ENCODE measurements at regions not wholly inside any gene's neighbourhood (a gene's known extent, or its start where the extent isn't known, plus 50 kb on each side); places are given as distances from the start of the nearest gene placed in this dataset.
"Not testable (repeated sequence)": the region's sequence is repeated elsewhere in the genome, so short reads cannot be mapped to it uniquely, and the experiment has no call there.

DNA sequence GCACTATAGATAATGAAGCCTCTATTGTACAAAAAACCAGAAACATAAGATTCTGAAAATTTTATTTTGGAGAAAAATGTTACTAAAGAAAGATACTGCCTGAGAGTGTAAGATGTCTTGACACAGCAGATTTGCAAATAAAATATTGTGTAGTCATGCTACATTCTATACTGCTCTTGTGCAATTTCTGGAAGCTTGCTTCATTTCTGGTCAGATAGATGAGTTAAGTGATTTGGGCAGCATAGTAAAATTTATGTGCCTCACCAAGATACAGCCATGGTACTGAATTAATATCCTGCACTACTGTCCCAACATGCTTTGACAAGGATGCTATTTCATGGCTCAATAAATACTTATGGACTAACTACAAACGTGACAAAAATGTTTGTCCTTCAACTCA is 55.1 kb upstream of the STARD13 start:
- intact Hi-C loops (cut with micrococcal nuclease) = no loop called here

DNA sequence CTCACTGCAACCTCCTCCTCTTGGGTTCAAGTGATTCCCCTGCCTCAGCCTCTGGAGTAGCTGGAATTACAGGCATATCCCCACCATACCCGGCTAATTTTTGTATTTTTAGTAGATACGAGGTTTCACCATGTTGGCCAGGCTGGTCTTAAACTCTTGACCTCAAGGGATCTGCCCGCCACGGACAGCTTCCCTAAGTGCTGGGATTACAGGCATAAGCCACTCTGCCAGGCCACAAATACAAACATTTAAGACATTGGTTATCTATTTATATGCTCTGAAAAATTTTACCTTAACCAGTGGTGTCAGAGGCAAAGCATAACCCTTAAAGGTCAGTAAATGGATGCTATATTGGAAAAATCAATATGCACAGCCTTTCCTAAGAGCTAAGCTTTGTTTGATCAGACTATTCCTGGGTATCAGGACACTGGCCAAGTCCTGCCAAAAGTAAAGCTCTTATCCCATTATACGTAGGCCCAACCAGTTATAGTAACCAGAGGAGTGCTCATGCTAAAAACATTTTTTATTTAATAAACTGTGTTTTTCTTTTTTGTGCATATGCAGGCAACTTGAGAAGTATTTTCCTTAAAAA is 56.4 kb upstream of the STARD13 start:
- intact Hi-C loops (cut with micrococcal nuclease) = no loop called here

DNA sequence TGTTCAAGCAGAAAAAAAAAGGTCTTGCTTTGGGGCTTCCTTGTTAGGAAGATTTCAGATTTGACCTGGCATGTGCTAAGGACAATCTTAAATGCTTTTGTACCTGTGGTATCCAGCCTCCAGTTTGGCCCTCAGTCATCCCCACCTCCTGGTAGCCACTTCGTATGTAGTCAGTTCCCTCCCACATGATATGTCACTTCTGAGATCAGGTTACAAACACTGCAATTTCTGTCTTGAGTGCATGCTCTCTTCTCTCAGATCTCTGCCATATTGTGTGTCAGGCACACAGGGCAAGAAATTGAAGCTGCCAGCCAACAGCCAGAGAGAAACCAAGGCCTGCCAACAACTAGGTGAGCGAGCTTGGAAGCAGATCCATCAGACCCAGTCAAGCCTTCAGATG is 60.3 kb upstream of the STARD13 start:
- intact Hi-C loops (cut with micrococcal nuclease) = no loop called here

DNA sequence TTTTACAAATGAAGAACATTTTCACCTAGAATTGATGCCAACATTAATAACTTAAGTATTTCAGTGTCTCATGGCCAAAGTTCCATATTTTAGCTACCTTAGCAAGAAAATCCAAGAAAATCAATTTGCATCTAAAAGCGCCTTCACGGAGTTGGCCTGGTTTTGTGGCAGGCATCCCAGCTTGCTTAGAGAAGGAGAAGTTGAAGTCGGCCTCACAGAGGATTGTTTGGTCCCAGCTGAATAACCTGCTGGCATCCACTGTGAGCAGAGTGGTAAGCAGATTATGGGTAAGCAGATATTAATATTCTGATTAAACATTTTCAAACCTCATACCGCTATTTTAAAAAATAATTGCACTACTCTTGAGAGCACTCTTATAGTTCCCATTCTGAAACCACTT is 62.3 kb upstream of the STARD13 start:
- intact Hi-C loops (cut with micrococcal nuclease) = no loop called here

DNA sequence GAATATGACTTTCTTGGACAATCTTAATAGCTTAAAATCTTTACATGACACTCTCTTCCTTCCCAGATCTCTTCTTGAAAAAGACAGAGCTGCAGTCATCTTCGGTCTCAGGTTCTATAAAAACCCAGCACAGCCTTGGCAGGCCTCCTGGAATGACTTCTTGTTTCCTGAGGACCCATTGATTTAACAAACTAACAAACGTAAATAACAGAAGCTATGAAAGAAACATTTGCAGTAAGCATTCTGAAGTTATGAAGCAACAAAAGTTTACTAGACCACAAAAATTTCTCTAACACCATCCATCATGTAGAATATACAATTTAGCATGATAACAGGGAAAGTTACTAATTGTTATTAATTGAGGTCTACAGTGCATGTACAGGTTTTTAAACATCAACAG is 62.8 kb upstream of the STARD13 start:
- intact Hi-C loops (cut with micrococcal nuclease) = no loop called here

DNA sequence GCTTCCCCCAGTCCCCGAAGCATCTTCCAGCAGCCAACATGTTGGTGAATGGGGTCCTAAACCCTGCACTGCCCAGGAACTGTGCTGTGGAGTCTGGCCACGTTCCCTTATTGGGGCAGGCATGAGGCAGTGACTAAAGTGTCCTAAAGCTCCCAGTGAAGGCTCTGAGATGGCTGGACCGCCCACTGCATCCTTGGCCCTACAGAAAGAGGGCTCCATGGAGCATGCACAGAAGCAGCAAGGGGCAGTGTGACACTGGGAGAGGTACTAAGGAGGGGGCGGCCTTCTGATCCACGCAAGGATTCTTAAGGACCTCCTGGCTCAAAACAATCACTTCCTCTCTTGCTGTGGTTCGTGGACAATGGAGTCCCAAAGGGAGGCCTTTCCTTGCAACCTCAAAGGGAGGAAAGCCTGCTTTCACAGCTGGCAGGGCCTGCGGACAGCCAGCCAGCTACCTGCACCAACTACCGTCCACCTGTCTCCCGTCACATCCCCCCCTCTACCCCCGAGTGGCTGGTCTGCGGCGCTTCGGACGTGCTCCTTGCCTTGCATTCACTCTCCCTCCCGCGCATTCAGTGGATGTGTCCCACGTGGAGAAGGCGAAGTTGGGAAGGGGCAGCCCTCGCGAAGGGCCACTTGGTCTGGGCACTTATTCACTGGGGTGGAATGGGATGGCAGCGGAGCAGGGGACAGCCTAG is 63.9 kb upstream of the STARD13 start:
- intact Hi-C loops (cut with micrococcal nuclease) = no loop called here

DNA sequence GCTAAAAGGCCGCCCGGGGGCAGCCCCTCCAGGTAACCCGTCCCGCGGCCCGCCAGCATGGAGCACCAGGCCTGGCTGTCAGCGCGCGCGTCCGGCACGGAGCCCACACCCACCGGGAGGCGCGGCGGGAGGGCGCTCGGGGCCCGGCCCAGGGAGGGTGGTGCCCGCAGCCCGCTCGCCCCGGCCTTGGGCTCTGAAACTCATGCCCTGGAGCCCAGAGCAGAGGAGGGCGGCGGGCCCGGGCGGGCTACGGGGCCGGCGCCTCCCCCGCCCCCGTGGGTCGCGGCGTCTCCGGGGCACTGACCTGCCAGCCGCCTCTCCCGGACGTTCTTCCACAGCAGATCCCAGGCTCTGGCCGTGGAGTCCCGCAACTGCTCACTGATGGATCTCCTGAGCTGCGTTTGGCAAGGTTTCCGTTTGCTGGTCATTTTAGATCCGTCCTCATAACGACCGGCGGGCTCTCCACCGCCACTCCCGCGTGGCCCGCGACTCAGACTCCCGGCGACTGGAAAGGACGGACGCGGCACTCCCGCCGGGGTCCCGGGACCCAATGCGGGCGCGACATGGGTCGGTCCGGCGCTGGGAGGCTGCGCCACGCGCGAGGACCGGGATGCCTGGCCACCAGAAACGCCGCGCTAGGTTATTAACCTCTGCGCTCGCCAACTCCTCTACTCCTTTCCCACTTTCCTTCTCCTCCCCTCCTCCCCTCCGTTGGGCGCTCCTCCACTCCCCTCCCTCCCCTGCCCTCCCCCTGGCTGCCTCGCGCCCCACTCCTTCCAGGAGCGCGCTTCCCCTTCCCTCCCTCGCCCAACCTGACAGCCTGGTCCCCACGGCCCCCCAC is 64.7 kb upstream of the STARD13 start:
- intact Hi-C loops (cut with micrococcal nuclease) = no loop called here

DNA sequence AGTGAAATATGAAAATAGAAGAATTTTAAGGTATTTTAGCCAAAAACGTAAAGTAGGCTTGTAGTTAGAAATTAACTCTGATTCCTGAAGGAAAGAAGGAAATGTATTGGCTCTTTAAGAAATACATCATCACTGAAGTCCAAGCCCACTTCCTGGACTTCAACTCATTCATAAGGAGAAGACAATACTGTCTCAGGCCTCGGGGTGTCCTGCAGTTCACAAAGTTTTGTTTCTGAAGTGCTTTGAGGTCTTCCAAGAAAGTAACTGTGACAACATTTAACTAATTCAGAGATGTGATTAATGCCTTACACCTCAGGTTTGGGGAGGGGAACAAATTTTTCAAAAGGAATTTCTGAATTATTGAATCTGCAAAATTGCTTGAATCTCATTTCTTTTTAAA is 65.8 kb upstream of the STARD13 start:
- intact Hi-C loops (cut with micrococcal nuclease) = no loop called here

DNA sequence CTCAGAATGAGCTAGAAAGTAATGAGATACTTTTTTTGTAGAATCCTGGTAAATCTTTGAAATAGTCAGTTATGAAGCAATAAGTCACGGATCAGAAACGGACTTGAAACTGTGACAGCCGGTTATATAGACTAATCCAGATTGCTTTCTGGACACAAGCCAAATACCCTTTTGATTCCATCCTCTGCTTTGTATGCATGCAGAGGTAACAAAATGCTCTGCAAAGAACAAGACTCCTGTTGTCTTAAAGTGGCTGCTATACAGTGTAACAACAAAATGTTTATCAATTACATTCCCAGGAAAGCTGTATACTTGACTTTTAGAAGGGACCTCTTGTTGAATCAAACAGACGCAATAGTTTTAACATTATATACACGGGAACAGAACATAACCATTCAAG is 66.5 kb upstream of the STARD13 start:
- intact Hi-C loops (cut with micrococcal nuclease) = no loop called here

DNA sequence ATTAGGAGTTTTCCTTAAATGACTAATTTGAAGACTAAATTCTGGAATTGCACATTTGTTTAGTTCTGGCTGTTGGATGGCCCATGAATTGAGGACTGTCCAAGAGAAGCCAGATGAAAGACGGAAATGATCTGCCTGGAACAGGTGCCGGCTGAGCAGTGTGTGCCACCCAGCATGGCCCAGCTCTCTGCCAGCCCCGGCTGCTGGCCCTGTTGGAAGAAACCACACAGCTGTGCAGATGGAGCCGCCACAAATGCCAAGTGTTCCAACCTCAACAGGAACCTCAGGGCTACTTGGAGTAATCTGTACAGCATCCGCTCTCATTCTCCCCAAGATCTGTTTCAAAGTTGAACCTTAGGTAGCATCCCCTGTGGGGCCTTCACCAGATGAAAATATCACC is 67.0 kb upstream of the STARD13 start:
- intact Hi-C loops (cut with micrococcal nuclease) = no loop called here

DNA sequence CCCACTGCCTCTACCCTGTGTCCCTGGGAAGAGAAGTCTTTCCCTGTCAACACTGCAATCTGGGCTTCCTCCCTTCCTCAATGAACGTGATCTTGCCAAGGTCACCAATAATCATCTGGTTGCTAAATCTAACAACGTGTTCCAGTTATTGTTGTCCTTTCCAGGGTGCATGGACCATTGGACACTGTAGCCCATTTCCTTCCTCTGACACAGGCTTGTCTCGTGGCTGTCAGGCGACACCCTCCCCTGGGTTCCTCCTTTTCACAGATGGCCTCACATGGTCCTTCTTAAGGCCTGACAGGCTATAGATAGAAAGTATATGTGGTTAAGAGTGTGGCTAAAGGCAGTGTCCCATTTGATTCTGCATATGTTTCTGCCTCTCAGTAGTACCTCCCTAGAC is 67.7 kb upstream of the STARD13 start:
- intact Hi-C loops (cut with micrococcal nuclease) = no loop called here

DNA sequence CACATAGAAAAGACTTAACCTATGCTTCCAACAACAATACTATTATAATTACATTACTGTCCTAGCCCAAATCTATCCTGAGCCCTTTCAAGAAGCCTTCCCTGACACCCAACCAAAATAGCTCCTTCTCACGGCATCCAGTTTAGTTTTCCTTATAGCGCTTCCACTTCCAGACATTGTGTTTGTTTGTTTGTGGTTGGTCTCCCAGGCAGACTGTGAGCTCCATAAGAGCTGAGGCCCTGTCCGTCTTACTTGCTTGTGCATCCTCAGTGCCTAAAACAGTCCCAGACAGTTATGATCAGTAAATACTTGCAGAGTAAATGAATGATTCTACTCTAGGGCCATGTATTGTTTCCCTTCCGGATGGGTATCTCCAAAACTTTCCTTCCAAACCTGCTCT is 68.1 kb upstream of the STARD13 start:
- intact Hi-C loops (cut with micrococcal nuclease) = no loop called here

DNA sequence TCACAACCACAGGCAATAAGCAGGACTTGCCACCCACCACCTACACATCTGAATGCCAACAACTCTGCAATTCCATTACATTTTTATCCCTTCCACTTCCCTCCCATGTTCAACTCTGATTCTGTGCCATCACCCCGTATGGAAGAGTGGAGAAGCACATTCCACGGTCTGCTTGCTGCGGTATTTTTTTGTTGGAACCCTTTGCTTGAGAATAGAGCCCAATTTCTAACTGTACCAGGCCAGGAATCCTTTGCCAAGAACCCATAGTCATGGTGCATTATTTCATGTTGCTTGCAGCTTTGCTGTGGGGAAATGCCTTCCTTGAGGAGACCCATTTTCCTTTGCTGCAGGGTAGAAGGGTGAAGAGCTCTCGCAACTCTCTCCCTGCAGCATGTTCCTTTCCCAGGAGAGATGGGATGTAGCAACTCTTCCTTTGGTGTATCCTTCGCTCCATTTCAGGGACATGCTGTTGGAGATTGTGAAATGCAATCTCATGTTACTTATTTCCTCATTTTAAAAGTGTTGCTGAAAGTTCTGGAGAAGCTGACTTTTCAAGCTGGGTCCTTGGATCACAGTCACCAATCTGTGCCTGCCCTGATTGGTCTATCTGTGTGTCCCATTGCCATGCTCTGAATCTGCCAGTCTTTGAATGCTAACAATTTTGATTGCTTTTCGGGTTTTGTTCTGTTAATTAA is 69.8 kb upstream of the STARD13 start:
- intact Hi-C loops (cut with micrococcal nuclease) = no loop called here

DNA sequence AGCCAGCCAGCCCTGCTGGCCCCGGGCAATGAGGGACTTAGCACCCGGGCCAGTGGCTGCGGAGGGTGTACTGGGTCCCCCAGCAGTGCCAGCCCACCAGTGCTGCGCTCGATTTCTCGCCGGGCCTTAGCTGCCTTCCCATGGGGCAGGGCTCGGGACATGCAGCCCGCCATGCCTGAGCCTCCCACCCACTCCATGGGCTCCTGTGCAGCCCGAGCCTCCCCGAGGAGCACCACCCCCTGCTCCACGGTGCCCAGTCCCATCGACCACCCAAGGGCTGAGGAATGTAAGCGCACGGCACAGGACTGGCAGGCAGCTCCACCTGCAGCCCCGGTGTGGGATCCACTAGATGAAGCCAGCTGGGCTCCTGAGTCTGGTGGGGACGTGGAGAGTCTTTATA is 72.5 kb upstream of the STARD13 start:
- intact Hi-C loops (cut with micrococcal nuclease) = not testable (repeated sequence)

DNA sequence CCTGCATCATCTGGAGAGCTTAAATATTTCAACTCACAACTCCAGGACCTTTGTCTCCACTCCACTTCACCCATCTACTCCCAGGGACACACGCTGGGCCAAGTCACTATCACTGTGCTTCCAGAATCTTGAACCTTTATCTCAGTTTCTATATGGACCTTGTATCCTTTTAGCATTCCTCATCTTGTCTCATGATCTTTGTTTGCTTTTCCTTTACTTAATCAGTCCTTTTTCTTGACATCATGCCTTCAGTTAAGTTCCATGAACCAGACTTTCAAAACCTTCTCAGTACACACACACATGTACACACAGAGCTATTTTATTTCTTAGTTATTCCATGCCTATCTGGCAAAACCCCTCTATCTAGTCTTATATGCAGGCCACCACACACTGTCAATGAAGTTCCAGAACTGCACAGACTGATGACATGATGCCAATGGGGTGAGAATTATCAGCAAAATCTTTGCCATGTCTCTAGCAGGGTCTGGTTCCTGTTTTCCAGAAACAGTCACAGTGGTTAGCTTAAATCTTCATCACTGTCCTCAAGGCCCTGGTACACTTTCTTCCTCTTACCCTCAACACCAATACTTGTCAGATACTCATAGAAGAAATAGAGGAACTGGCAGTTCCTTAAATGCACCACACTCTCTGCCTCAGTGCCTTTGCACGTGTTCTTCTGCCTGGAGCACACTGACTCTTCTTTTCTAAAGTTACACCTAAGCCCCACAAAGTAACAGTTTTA is 77.6 kb upstream of the STARD13 start:
- intact Hi-C loops (cut with micrococcal nuclease) = no loop called here

DNA sequence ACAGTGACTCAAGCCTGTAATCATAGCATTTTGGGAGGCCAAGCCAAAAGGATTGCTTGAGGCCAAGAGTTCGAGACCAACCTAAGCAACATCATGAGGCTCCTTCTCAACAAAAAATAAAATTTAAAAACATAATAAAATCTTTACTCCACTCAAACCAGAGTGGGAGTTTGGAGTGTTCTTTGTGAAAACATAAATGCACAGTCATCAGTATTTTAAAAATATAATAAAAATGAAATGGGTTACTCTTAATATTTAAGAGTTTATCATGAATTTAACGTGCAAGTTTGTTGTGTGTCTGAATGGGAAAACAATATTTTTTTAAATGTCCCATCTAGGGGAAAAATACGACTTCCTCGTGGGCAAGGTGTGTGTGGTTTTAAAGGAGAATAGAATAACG is 78.6 kb upstream of the STARD13 start:
- intact Hi-C loops (cut with micrococcal nuclease) = no loop called here

DNA sequence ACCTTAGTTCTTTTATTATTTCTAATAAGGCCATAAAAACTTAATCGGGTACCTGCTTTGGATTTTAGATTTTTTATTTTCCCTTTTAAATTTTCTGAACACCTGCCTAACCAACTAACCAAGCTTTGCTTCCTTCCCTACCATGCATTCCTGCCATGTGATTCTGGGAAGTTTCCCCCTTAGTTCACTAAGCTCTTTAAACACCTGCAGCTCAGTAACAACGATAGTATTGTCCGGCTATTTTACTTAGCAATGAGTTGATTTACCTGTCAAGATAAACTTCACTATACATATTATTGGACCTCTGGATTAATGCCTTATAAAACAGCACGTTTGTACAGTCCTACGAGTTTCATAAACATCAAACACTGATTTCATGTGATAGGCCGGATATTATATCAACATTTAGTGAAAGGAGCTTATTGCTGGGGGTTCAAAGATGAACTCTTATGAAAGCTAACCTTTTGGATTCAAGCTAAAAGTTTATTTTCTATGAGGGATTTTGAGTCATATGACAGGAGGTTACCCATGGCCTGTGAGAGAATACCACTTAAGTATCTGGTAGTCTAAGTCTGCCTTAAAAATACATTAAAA is 81.0 kb upstream of the STARD13 start:
- intact Hi-C loops (cut with micrococcal nuclease) = no loop called here

DNA sequence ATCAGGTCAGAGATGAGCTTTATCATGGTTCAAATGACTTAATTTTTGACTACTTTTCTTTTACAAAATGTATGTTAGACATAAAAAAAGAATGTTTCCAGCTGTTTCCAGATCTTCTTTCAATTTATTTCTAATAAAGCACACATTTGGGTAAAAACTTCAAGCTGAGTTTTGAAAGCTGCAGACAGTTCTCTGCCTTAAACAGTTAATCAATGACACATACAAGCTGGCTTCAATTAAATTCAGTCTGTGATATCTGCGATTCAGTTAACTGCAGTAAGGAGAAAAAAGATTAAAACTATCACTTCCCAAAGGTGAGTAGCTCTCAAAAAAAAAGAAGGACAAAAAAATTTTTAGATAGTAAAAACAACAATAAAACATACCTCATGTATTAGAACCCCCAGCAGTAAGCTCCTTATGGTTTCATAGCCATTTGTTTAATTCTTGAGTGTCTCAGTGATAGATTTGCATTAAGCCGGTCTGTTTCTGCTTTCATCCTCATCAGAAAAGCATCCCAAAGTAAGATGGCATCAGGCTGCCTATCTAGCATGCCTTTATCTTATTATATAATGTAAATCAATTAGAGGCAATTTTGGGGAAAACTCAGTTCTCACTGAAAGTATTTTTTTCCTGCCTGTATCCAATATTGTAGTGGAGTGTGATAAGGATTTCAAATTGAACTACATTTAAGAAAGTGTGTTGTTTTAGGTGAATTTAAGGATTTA is 81.8 kb upstream of the STARD13 start:
- intact Hi-C loops (cut with micrococcal nuclease) = no loop called here

DNA sequence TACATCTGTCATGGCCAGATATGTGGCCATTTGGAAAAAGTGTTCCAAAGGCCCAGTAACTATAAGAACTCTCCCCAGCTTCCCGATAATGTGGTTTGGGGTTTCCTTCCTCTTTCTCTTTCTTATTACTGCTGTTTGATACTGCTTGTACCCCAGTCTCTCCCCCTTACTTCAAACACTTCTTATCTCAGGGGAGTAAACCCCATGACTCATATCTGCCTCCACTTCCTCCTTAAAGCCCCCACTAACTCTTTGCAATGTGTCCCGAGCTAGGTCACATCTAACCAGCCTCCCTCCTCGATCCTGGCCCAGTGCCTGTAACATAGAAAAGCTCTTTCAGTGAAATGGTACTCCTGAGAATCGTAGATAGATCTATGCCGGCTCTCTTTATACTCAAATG is 82.4 kb upstream of the STARD13 start:
- intact Hi-C loops (cut with micrococcal nuclease) = no loop called here

DNA sequence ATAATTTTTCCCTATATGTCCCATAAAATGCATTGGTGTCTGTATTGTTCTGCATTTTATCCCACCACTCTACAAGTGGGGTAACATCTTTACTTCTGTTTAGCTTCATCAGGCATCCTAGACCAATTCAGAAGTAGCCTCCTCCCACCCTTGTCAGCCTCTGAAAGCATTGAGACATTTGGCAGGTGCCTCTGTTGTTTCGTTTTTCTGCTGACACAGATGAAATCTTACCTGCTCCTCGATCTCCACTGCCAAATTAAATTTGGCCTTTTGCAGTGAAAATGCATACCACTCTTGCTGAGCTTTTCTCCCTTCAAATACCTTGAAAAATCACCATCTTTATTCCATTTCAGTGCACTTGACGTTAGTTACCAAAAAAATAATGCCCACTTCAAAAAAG is 83.5 kb upstream of the STARD13 start:
- intact Hi-C loops (cut with micrococcal nuclease) = no loop called here

Data from T-helper 2 cell treated with Interferon-gamma antibody and Interleukin-4, amounts not matched to agents 100 ng/mL and 5 ng/mL, for 36 hours (primary cell).